HAP-1 (cell line): ENCODE measurements at regions not wholly inside any gene's neighbourhood (a gene's known extent, or its start where the extent isn't known, plus 50 kb on each side); places are given as distances from the start of the nearest gene placed in this dataset.

ENCODE experiments used
- DNase-seq, 2 experiments: peaks; one replicate each; pipeline ENCODE4 v3.0.0-alpha.2; 2016 to 2020; ENCODE audit warnings: low spot score in 2 of 2
- H3K27me3 ChIP-seq: fragments of 250-450 bp; sonication (Bioruptor Pico); 2 replicates; pipeline ENCODE4 v1.5.1; 2020; ENCODE audit warnings: low read depth, mild to moderate bottlenecking, moderate library complexity
- H3K36me3 ChIP-seq: fragments of 250-450 bp; sonication (Bioruptor Pico); replicated peaks from 2 replicates; pipeline ENCODE4 v1.5.1; 2020; ENCODE audit warnings: mild to moderate bottlenecking
- H3K4me1 ChIP-seq: fragments of 250-450 bp; sonication (Bioruptor Pico); 2 replicates; pipeline ENCODE4 v1.5.1; 2020; ENCODE audit warnings: mild to moderate bottlenecking
- H3K4me3 ChIP-seq: fragments of 250-450 bp; sonication (Bioruptor Pico); 2 replicates; pipeline ENCODE4 v1.5.1; 2020; ENCODE audit warnings: mild to moderate bottlenecking, moderate library complexity
- H3K9me3 ChIP-seq: fragments of 250-450 bp; sonication (Bioruptor Pico); 2 replicates; pipeline ENCODE4 v1.5.1; 2020; ENCODE audit warnings: mild to moderate bottlenecking, moderate library complexity
- in situ Hi-C: fragments of 300-500 bp; cut with MboI; formaldehyde crosslinking; loops from 3 replicates; pipeline ENCODE4 v1.14.3; 2020; ENCODE audit warnings: low sequenced_read_pairs, inconsistent platforms, mixed read lengths

DNA sequence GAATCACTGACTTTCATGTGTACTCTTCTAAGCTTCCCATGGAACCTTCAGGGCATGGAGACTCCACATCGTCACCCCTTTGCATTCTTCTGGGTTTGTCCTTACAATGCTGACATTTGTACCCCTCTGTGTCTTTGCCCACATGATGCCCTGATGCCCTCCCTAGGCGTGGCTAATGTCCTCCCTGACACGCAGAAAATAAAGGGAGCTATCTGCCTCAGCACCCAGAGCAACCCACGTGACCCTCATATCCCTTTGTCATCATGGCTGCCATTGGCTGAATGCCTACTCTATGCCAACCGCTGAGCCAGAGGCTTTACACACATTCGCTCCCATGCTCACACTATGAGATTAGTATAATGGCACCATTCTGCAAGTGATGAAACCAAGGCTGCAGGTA, 86.4 kb upstream of the KLHL29 start:
- Histone ChIP-seq H3K9me3 (no peaks in the 10 kb centered on the region), H3K27me3 (no peaks in the 10 kb centered on the region), H3K4me3 (no peak overlapping the region), H3K4me1 (peaks cover under 1% of the 10 kb centered on the region; the same call in 1 of the 2 replicates), H3K36me3 (no peaks in the 10 kb centered on the region)
- in situ Hi-C loops = no loop called here
- DNase-seq = no peak

DNA sequence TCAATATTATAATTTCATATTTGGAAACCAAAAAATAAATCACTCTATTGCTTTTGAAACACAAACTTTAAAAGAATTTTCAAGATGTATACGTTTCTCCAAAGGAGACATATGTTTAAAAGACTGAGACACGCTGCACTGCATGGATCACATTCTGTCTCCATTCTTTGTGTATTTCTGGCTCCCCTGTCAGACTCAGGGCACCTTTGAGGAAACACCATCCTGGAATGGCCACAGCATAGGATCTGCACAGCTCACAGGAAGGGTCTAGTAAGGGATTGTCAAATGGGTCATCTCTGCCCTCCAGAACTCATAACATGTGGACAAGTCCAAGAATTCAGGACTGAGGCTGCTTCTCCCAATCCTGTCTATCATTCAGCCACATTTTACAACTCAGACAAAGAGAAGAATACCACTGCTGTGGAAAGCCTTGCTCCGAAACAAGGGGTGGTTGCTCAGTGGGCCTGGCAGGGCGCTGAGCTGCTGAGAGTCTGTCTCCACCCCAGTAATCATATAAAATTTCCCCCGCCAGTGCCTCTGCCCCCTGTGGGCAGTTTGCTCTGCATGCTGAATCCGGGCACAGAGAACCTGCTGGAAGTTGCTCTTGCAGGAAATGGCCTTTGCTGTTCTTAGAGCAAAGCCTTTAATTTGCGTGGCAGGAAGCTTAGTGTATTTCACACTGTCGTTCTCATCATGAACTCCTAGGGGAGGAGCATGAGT, 85.3 kb upstream of the KLHL29 start:
- Histone ChIP-seq H3K4me1 (no peaks in the 10 kb centered on the region), H3K36me3 (no peaks in the 10 kb centered on the region), H3K27me3 (no peaks in the 10 kb centered on the region), H3K4me3 (no peak overlapping the region), H3K9me3 (no peaks in the 10 kb centered on the region)
- in situ Hi-C loops = no loop called here
- DNase-seq = no peak

DNA sequence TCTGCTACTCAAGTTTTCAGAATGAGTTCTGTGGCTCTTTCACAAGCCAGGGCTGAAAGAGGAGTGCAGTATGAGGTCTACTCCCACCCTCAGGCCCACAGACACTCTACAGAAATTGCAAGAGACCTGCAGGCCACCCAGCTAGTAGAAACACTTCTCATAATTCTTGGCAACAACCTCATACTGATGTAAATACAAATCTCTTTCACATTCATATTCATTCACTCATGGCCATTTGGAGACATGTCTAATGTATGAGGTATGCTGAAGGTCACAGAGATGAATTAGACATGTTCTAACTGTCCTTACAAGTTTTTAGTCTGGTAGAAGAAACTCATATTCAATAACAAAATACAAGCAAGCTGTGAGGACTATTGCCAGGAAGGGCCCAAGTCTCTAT, 83.8 kb upstream of the KLHL29 start:
- DNase-seq = no peak
- in situ Hi-C loops = no loop called here
- Histone ChIP-seq H3K9me3 (no peaks in the 10 kb centered on the region), H3K27me3 (peaks cover 5% of the 10 kb centered on the region; the same call in 1 of the 2 replicates), H3K4me1 (no peaks in the 10 kb centered on the region), H3K36me3 (no peaks in the 10 kb centered on the region), H3K4me3 (no peak overlapping the region)

- Histone ChIP-seq H3K27me3 (peaks cover 5% of the 10 kb centered on the region; the same call in 1 of the 2 replicates), H3K9me3 (no peaks in the 10 kb centered on the region), H3K4me1 (no peaks in the 10 kb centered on the region), H3K4me3 (no peak overlapping the region), H3K36me3 (no peaks in the 10 kb centered on the region)
- in situ Hi-C loops = no loop called here
- no peak for DNase-seq
These were observed 82.4 kb upstream of the KLHL29 start for GRCh38 chr2:23302591-23302990.

DNA sequence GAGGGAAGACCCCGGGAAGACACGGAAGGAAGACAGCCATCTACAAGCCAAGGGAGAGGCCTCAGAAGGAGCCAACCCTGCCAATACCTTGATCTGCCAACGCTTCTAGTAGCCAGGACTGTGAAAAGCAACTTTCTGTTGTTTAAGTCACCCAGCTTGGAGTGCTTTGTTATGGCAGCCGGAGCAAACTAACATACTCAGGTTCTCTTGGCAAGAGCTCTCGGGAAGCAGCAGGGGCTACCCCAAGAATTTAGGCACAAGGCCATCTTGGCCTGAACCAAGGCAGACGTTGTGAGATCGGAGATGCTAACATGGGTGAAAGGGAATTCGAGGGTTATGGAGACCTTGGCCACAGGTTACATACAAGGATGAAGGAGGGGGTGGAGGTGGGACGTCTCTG, 78.6 kb upstream of the KLHL29 start:
- Histone ChIP-seq H3K4me1 (no peaks in the 10 kb centered on the region), H3K27me3 (peaks cover 5% of the 10 kb centered on the region; the same call in 1 of the 2 replicates), H3K4me3 (no peak overlapping the region), H3K9me3 (no peaks in the 10 kb centered on the region), H3K36me3 (no peaks in the 10 kb centered on the region)
- DNase-seq = no peak
- in situ Hi-C loops = no loop called here

DNA sequence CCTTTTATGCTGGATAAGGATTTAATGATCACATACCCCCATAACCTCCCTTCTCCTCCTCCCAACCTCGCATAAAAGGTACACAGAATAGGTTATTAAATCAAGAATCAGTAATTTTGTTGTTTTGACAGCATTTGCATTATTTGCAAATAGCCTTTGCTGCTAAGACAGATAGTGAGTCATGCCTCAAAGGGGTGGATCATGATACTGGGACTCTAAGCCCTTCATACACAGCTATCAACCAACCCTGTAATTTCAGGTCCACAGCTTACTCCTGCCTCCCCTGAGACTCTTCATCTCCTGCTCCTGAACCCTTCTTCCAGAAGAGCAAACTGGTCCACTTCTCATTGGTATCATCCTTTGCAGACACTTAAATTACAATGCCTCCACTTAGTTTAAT, 73.8 kb upstream of the KLHL29 start:
- H3K9me3 ChIP-seq = no peaks in the 10 kb centered on the region
- H3K27me3 ChIP-seq = 0 out of 2 replicates have a peak, but pooled peaks cover 2% of the 10 kb centered on the region
- no peaks in the 10 kb centered on the region for H3K4me1 ChIP-seq
- H3K36me3 ChIP-seq = no peaks in the 10 kb centered on the region
- no peak overlapping the region for H3K4me3 ChIP-seq
- DNase-seq = no peak
- in situ Hi-C loops = no loop called here

- Histone ChIP-seq H3K4me3 (no peak overlapping the region), H3K36me3 (no peaks in the 10 kb centered on the region), H3K4me1 (no peaks in the 10 kb centered on the region), H3K9me3 (no peaks in the 10 kb centered on the region), H3K27me3 (0 out of 2 replicates have a peak, but pooled peaks cover 2% of the 10 kb centered on the region)
- in situ Hi-C loops = no loop called here
- DNase-seq = peak; percentile 29 to 81
These were observed 71.9 kb upstream of the KLHL29 start for GRCh38 chr2:23312996-23313606.

DNA sequence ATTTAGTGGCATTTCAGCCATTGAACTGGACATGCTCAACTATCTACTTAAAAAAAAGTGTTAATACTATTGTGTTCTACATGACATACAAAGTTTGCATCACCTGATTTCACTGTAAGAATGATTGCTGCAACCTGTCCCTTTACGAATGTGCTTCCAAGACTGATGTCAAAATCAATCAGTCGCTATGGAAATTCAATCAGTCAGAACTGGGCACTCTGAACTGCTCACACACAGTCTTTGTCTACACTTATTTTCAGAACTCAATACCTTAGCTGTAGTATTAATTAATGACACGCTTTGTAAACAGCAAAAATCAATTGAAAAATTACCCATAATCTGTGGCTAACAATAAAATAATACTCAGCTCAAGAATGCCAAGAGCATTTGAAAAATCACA, 70.3 kb upstream of the KLHL29 start:
- H3K9me3 ChIP-seq = no peaks in the 10 kb centered on the region
- in situ Hi-C loops = no loop called here
- 0 out of 2 replicates have a peak, but pooled peaks cover 2% of the 10 kb centered on the region for H3K27me3 ChIP-seq
- no peaks in the 10 kb centered on the region for H3K36me3 ChIP-seq
- DNase-seq = no peak
- no peak overlapping the region for H3K4me3 ChIP-seq
- no peaks in the 10 kb centered on the region for H3K4me1 ChIP-seq

GRCh38 chr2:23320058-23320457, 64.9 kb upstream of the KLHL29 start:
- Histone ChIP-seq H3K27me3 (peaks cover 5% of the 10 kb centered on the region), H3K36me3 (no peaks in the 10 kb centered on the region), H3K4me1 (no peaks in the 10 kb centered on the region), H3K4me3 (no peak overlapping the region), H3K9me3 (no peaks in the 10 kb centered on the region)
- in situ Hi-C loops = no loop called here
- DNase-seq = no peak

DNA sequence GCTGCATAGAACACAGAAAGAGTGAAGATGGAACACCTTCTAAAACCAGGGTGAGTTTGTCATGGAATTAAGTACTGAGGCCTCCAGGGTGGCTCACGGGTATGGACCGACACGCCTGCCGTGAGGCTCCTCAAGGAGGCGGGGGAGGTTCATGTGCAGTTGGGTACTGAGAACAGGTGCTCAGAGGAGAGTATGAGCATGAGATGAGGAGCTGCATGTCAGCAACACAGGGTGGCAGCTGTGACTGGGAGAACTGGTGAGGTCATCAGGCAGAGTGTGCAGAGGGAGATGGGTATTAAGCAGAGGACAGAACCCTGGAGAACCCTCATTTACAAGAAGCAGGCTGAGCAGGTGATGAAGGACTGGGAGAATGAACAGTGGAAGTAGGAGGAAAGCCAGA, 63.2 kb upstream of the KLHL29 start:
- H3K27me3 ChIP-seq = peaks cover 4% of the 10 kb centered on the region
- no peaks in the 10 kb centered on the region for H3K9me3 ChIP-seq
- no peak overlapping the region for H3K4me3 ChIP-seq
- no peaks in the 10 kb centered on the region for H3K36me3 ChIP-seq
- in situ Hi-C loops = no loop called here
- H3K4me1 ChIP-seq = no peaks in the 10 kb centered on the region
- DNase-seq = no peak

GRCh38 chr2:23322567-23323197, 62.3 kb upstream of the KLHL29 start:
- in situ Hi-C loops = no loop called here
- Histone ChIP-seq H3K9me3 (no peaks in the 10 kb centered on the region), H3K4me3 (no peak overlapping the region), H3K4me1 (no peaks in the 10 kb centered on the region), H3K36me3 (no peaks in the 10 kb centered on the region), H3K27me3 (peaks cover 4% of the 10 kb centered on the region)
- DNase-seq = no peak

- H3K36me3 ChIP-seq = no peaks in the 10 kb centered on the region
- in situ Hi-C loops = no loop called here
- H3K4me3 ChIP-seq = no peak overlapping the region
- no peak for DNase-seq
- H3K9me3 ChIP-seq = no peaks in the 10 kb centered on the region
- no peaks in the 10 kb centered on the region for H3K4me1 ChIP-seq
- peaks cover 4% of the 10 kb centered on the region for H3K27me3 ChIP-seq
These were observed 61.6 kb upstream of the KLHL29 start for GRCh38 chr2:23323198-23323916.

- Histone ChIP-seq H3K9me3 (no peaks in the 10 kb centered on the region), H3K27me3 (peaks cover 4% of the 10 kb centered on the region), H3K4me3 (no peak overlapping the region), H3K4me1 (no peaks in the 10 kb centered on the region), H3K36me3 (no peaks in the 10 kb centered on the region)
- no peak for DNase-seq
- in situ Hi-C loops = no loop called here
These were observed 60.9 kb upstream of the KLHL29 start for GRCh38 chr2:23323917-23324680.
